Adrenal gland (tissue), 9 donors: ENCODE measurements at regions not wholly inside any gene's neighbourhood (a gene's known extent, or its start where the extent isn't known, plus 50 kb on each side); places are given as distances from the start of the nearest gene placed in this dataset.

Experiments used
- DNase-seq, 7 donors: peaks; one replicate each; pipeline ENCODE4 v3.0.0-alpha.2; 2019 to 2020
- H3K27ac ChIP-seq, 5 donors: fragments of 200-600 bp; sonication (generic) in 4 of 5; 1 replicate in 3 of 5; 2 replicates in 2 of 5; pipeline versions ENCODE4 v1.5.1 to v1.8.0; 2016 to 2020; ENCODE audit warnings: mild to moderate bottlenecking in 1 of 5
- H3K27me3 ChIP-seq: fragments of 200-600 bp; 2 replicates; pipeline ENCODE4 v1.8.0; 2021
- H3K36me3 ChIP-seq, 2 donors: fragments of 200-600 bp; replicated peaks in 1 of 2; 1 replicate in 1 of 2; 2 replicates in 1 of 2; pipeline versions ENCODE4 v1.5.1 to v1.8.0; 2018 to 2022
- H3K4me1 ChIP-seq, 2 donors: fragments of 200-600 bp; replicated peaks in 1 of 2; 1 replicate in 1 of 2; 2 replicates in 1 of 2; pipeline versions ENCODE4 v1.5.1 to v1.8.0; 2018 to 2021
- H3K4me3 ChIP-seq, 4 donors: fragments of 200-600 bp; sonication (generic) in 3 of 4; one replicate each; pipeline ENCODE4 v1.5.1; 2016 to 2018
- H3K9me3 ChIP-seq, 3 donors: fragments of 200-600 bp; sonication (generic) in 1 of 3; replicated peaks in 1 of 3; 1 replicate in 2 of 3; 2 replicates in 1 of 3; pipeline versions ENCODE4 v1.5.1 to v1.8.0; 2016 to 2021
- CTCF ChIP-seq, 6 experiments: fragments of 450-650 bp in 4 of 6; fragments of 200-600 bp in 2 of 6; sonication (generic) in 1 of 6; IDR thresholded peaks; 1 replicate in 5 of 6; 2 replicates in 1 of 6; pipeline versions ENCODE4 v1.5.1 to v1.8.0; 2016 to 2021; ENCODE audit warnings: antibody characterized with exemption in 6 of 6, mild to moderate bottlenecking in 2 of 6, moderate library complexity in 1 of 6
- POLR2A ChIP-seq, 2 donors: fragments of 450-650 bp; IDR thresholded peaks; one replicate each; pipeline ENCODE4 v1.6.1; 2017; ENCODE audit warnings: antibody characterized with exemption in 2 of 2, mild to moderate bottlenecking in 2 of 2, moderate library complexity in 1 of 2
- WGBS, 4 donors: extraction: QIAGEN DNeasy Blood & Tissue Kit in 2 of 4; methylation state at CpG; one replicate each; pipeline versions ENCODE4 v1.1.5 to v1.1.7; 2013 to 2017; 5-methylcytosine and 5-hydroxymethylcytosine counted together
- intact Hi-C, 2 donors: fragments of 100-400 bp; cut with DNase I; formaldehyde crosslinking; loops; one replicate each; pipeline versions ENCODE4 v1.14.1 to v1.15.0; 2022 to 2023
- donor health status: healthy with polysubstance abuse.
- donor health status: Bipolar disorder and iron deficiency.
- donor health status: DM: yes; HTN: yes; CAD: no.
- donor health status: DM: no; HTN: no; CAD: no.
- donor health status: DM: no; HTN: no; CAD: no.

DNA sequence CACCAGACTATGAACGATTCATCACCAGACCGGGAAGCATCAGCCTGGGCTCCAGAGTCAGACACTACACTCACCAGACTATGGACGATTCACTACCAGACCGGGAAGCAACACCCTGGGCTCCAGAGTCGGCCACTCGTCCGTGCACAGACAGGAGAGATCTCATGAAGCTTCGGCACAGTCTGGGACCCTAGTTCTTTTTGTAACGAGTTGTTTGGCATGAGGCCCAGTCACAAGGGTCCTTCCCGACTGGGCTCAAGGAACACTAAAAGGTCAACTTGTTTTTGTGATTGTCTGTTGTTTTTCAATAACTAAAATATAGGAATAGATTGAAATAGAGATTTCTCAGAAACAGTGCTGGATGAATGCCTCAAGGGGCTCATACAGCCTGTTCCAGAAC, 1141.6 kb upstream of the MIR17HG start:
- Histone ChIP-seq H3K36me3 (no peaks in the 10 kb centered on the region), H3K27me3 (no peaks in the 10 kb centered on the region), H3K4me1 (no peaks in the 10 kb centered on the region), H3K9me3 (no peaks in the 10 kb centered on the region), H3K4me3 (no peak overlapping the region), H3K27ac (no peak overlapping the region)
- 75 to 84% (median 79%) methylated on average over 7 to 10 of the region's 10 CpGs for WGBS, 4 donors
- TF ChIP-seq CTCF (IDR thresholded peaks at IDR 0.05) (no peak), POLR2A (IDR thresholded peaks at IDR 0.05) (no peak)
- intact Hi-C loops = no loop called here
- DNase-seq = no peak

DNA sequence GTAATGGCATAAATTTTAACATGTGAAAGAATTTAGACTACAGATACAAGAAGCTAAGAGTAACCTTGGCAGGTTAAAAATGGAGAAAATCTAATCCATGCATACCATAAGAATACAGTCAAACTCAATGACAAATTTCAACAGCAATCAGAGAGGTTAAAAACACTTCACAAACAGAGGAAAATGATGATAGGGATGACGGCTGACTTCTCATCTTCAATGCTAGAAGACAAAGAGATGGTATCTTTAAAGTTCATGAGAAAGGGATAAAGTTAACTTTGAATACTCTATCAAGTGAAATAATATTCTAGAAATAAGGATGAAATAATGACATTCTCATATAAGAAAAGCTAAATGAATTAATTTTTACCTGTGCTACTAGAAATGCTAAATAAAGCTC, 1130.2 kb upstream of the MIR17HG start:
- H3K9me3 ChIP-seq = no peaks in the 10 kb centered on the region
- no peak for DNase-seq
- H3K27ac ChIP-seq = no peak overlapping the region
- H3K36me3 ChIP-seq = no peaks in the 10 kb centered on the region
- H3K4me3 ChIP-seq = no peak overlapping the region
- H3K27me3 ChIP-seq = no peaks in the 10 kb centered on the region
- 78 to 97% (median 85%) methylated on average over 1 of the region's 1 CpG for WGBS, 4 donors
- TF ChIP-seq POLR2A (IDR thresholded peaks at IDR 0.05) (no peak), CTCF (IDR thresholded peaks at IDR 0.05) (no peak)
- intact Hi-C loops = no loop called here
- no peaks in the 10 kb centered on the region for H3K4me1 ChIP-seq

- no peaks in the 10 kb centered on the region for H3K27me3 ChIP-seq
- DNase-seq = no peak
- no peaks in the 10 kb centered on the region for H3K4me1 ChIP-seq
- H3K36me3 ChIP-seq = no peaks in the 10 kb centered on the region
- TF ChIP-seq CTCF (IDR thresholded peaks at IDR 0.05) (no peak), POLR2A (IDR thresholded peaks at IDR 0.05) (no peak)
- WGBS, 4 donors = 88 to 96% (median 94%) methylated on average over 3 of the region's 3 CpGs
- no peak overlapping the region for H3K27ac ChIP-seq
- intact Hi-C loops = no loop called here
- H3K9me3 ChIP-seq = no peaks in the 10 kb centered on the region
- no peak overlapping the region for H3K4me3 ChIP-seq
Observed at GRCh38 chr13:90222758-90223157, 1124.7 kb upstream of the MIR17HG start.

GRCh38 chr13:90230311-90230710, 1117.2 kb upstream of the MIR17HG start:
- 93 to 95% (median 95%) methylated on average over 9 to 17 of the region's 17 CpGs for WGBS, 4 donors

More at GRCh38 chr13:90230311-90230710, 1117.2 kb upstream of the MIR17HG start:
- DNase-seq = no peak
- Histone ChIP-seq H3K9me3 (no peaks in the 10 kb centered on the region), H3K27me3 (no peaks in the 10 kb centered on the region), H3K36me3 (no peaks in the 10 kb centered on the region), H3K4me1 (no peaks in the 10 kb centered on the region), H3K4me3 (no peak overlapping the region), H3K27ac (no peak overlapping the region)
- intact Hi-C loops = no loop called here
- TF ChIP-seq CTCF (IDR thresholded peaks at IDR 0.05) (no peak), POLR2A (IDR thresholded peaks at IDR 0.05) (no peak)
